ENCODE measurements at regions not wholly inside any gene's neighbourhood (a gene's known extent, or its start where the extent isn't known, plus 50 kb on each side); places are given as distances from the start of the nearest gene placed in this dataset.

DNA sequence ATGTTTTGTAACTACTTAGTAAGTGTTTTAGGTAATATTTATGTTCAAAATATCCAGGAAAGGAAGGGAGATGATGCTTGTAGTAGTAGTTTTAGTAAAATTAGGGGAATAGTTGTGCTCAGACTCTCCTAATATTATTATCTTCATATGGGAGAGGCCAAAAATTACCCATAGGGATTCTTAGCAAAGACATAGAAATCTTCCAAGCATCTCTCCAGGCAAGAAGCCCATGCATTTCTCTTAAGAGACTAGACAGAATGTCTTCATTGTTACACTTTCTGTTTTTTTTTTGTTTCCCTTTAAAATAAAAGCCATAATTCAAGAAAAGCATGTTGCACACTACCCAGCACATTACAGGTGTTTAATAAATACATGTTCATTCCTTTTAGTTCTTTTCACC is 180.6 kb downstream of the CYB561 start:
- TF ChIP-seq, protein P1, sequence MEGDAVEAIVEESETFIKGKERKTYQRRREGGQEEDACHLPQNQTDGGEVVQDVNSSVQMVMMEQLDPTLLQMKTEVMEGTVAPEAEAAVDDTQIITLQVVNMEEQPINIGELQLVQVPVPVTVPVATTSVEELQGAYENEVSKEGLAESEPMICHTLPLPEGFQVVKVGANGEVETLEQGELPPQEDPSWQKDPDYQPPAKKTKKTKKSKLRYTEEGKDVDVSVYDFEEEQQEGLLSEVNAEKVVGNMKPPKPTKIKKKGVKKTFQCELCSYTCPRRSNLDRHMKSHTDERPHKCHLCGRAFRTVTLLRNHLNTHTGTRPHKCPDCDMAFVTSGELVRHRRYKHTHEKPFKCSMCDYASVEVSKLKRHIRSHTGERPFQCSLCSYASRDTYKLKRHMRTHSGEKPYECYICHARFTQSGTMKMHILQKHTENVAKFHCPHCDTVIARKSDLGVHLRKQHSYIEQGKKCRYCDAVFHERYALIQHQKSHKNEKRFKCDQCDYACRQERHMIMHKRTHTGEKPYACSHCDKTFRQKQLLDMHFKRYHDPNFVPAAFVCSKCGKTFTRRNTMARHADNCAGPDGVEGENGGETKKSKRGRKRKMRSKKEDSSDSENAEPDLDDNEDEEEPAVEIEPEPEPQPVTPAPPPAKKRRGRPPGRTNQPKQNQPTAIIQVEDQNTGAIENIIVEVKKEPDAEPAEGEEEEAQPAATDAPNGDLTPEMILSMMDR (IDR thresholded peaks at IDR 0.05): no peak
- TF ChIP-seq POLR2A (IDR thresholded peaks at IDR 0.05): no peak
